Nephron progenitor cell (in vitro differentiated cells): ENCODE measurements at regions not wholly inside any gene's neighbourhood (a gene's known extent, or its start where the extent isn't known, plus 50 kb on each side); places are given as distances from the start of the nearest gene placed in this dataset.

Source experiments
- DNase-seq: peaks from one replicate; pipeline ENCODE4 v3.0.0; 2021
- H3K27ac Mint-ChIP-seq: 2 replicates; pipeline ENCODE4 v1.8.0; 2021; ENCODE audit warnings: mild to moderate bottlenecking, moderate library complexity, mixed read lengths
- H3K27me3 Mint-ChIP-seq: 2 replicates; pipeline ENCODE4 v1.8.0; 2021; ENCODE audit warnings: mild to moderate bottlenecking, low read depth, mixed read lengths; ENCODE audit not compliant: poor library complexity
- H3K36me3 Mint-ChIP-seq: 2 replicates; pipeline ENCODE4 v1.8.0; 2021; ENCODE audit warnings: low read depth, mixed read lengths
- H3K4me1 Mint-ChIP-seq: 2 replicates; pipeline ENCODE4 v1.8.0; 2021; ENCODE audit warnings: mixed read lengths
- H3K4me3 Mint-ChIP-seq: 2 replicates; pipeline ENCODE4 v1.8.0; 2021; ENCODE audit warnings: mild to moderate bottlenecking, moderate library complexity, mixed read lengths
- H3K9me3 Mint-ChIP-seq: 2 replicates; pipeline ENCODE4 v1.8.0; 2021; ENCODE audit warnings: mild to moderate bottlenecking, moderate library complexity, mixed read lengths
- TF ChIP-seq, protein P1 (sequence below): fragments of 200-600 bp; sonication (generic); IDR thresholded peaks from 2 replicates; pipeline ENCODE4 v1.5.0; 2021; ENCODE audit warnings: antibody characterized with exemption

DNA sequence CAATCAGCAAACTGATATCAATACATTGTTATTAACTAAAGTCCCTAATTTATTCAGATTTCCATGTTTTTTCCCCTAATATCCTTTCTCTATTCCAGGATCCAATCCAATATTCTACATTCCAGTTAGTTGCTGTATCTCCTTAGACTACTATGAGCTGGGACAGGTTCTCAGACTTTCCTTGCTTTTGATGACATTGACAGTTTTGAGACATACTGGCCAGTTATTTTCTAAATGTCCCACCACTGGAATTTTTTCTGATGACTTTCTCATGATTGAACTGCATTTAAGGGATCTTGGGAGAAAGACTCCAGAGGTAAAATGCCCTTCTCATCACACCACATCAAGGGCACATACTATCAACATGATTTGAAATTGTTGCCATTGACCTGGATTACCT lies 177.1 kb upstream of the MAF start:
- no peak overlapping the region for H3K27ac Mint-ChIP-seq
- H3K36me3 Mint-ChIP-seq: no peaks in the 10 kb centered on the region
- DNase-seq: no peak
- H3K27me3 Mint-ChIP-seq: no peaks in the 10 kb centered on the region
- peaks cover 11% of the 10 kb centered on the region for H3K4me1 Mint-ChIP-seq
- TF ChIP-seq, protein P1, sequence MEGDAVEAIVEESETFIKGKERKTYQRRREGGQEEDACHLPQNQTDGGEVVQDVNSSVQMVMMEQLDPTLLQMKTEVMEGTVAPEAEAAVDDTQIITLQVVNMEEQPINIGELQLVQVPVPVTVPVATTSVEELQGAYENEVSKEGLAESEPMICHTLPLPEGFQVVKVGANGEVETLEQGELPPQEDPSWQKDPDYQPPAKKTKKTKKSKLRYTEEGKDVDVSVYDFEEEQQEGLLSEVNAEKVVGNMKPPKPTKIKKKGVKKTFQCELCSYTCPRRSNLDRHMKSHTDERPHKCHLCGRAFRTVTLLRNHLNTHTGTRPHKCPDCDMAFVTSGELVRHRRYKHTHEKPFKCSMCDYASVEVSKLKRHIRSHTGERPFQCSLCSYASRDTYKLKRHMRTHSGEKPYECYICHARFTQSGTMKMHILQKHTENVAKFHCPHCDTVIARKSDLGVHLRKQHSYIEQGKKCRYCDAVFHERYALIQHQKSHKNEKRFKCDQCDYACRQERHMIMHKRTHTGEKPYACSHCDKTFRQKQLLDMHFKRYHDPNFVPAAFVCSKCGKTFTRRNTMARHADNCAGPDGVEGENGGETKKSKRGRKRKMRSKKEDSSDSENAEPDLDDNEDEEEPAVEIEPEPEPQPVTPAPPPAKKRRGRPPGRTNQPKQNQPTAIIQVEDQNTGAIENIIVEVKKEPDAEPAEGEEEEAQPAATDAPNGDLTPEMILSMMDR: no peak
- H3K9me3 Mint-ChIP-seq: no peaks in the 10 kb centered on the region
- no peak overlapping the region for H3K4me3 Mint-ChIP-seq

- Mint-ChIP-seq H3K27ac (peak overlapping the region; percentile 1), H3K4me3 (no peak overlapping the region), H3K9me3 (no peaks in the 10 kb centered on the region), H3K27me3 (no peaks in the 10 kb centered on the region), H3K4me1 (peaks cover 23% of the 10 kb centered on the region), H3K36me3 (no peaks in the 10 kb centered on the region)
- DNase-seq: no peak
- TF ChIP-seq, protein P1: no peak
Measured at GRCh38 chr16:79776243-79776847, 175.8 kb upstream of the MAF start.

- H3K4me3 Mint-ChIP-seq: no peak overlapping the region
- H3K4me1 Mint-ChIP-seq: peaks cover 57% of the 10 kb centered on the region
- H3K36me3 Mint-ChIP-seq: no peaks in the 10 kb centered on the region
- TF ChIP-seq, protein P1: no peak
- H3K27me3 Mint-ChIP-seq: peaks cover 3% of the 10 kb centered on the region
- no peak for DNase-seq
- no peak overlapping the region for H3K27ac Mint-ChIP-seq
- no peaks in the 10 kb centered on the region for H3K9me3 Mint-ChIP-seq
Measured at GRCh38 chr16:79772784-79773183, 172.2 kb upstream of the MAF start.

GRCh38 chr16:79772048-79772447 lies 171.5 kb upstream of the MAF start:
- Mint-ChIP-seq H3K9me3 (no peaks in the 10 kb centered on the region), H3K27me3 (peaks cover 3% of the 10 kb centered on the region), H3K36me3 (no peaks in the 10 kb centered on the region), H3K4me1 (peaks cover 60% of the 10 kb centered on the region), H3K4me3 (peak overlapping the region; percentile 9), H3K27ac (no peak overlapping the region)
- no peak for DNase-seq
- TF ChIP-seq, protein P1: no peak

DNA sequence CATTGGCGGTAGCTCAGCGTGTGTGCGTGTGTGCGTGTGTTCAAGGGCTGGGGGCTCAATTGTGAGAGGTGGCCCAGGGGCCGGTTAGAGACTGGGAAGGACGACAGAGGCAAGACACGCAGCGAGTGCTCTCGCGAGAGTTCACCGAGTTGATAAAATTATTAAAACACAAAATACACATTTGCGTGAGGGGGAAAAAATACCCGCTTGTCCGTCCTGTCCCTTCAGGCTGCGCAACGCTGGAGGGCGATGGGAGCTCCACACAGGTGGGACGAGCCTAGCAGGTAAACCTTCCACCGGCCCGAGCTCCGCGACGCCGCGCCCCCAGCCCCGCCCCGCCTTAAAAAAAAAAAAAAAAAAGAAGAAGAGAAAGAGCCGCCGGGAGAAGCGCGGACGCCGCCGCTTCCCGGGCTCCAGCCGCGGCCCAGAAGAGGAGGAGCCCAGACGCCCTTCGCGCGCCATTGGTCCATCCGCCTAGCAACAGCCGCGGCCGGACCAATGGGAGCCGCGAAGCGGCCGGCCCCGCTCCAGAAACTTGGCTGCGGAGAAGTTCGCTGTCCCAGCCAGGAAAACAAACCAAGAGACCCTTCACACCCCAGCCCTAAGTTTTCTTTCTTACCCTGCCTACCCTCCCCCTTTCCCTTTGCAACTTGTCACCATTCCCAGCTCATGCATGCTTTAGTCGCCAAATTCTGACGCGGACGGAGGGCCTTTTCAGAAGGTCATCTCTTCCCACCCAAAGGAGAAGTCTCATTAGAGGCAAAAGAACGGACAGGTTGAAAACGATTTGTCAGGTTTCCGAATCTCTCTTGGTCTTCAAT lies 169.9 kb upstream of the MAF start:
- Mint-ChIP-seq H3K36me3 (no peaks in the 10 kb centered on the region), H3K9me3 (no peaks in the 10 kb centered on the region), H3K27me3 (peaks cover 3% of the 10 kb centered on the region), H3K27ac (peak overlapping the region; percentile 95), H3K4me1 (peaks cover 49% of the 10 kb centered on the region), H3K4me3 (peak overlapping the region; percentile 89)
- DNase-seq: peak; percentile 87
- TF ChIP-seq, protein P1: no peak

- H3K4me1 Mint-ChIP-seq: peaks cover 50% of the 10 kb centered on the region
- peak overlapping the region; percentile 79 for H3K27ac Mint-ChIP-seq
- TF ChIP-seq, protein P1: no peak
- H3K27me3 Mint-ChIP-seq: peaks cover 4% of the 10 kb centered on the region
- peak overlapping the region; percentile 89 for H3K4me3 Mint-ChIP-seq
- H3K9me3 Mint-ChIP-seq: no peaks in the 10 kb centered on the region
- DNase-seq: no peak
- H3K36me3 Mint-ChIP-seq: no peaks in the 10 kb centered on the region
Measured at GRCh38 chr16:79769928-79770243, 169.3 kb upstream of the MAF start.
